NCI-H524 treated with DMSO at 0.1 percent for 48 hours (cell line): ENCODE measurements at regions not wholly inside any gene's neighbourhood (a gene's known extent, or its start where the extent isn't known, plus 50 kb on each side); places are given as distances from the start of the nearest gene placed in this dataset.
"Not testable (repeated sequence)": the region's sequence is repeated elsewhere in the genome, so short reads cannot be mapped to it uniquely, and the experiment has no call there.

Source experiments
- DNase-seq: peaks from one replicate; lab custom pipeline; 2025; lab: John Stamatoyannopoulos, UW

DNA sequence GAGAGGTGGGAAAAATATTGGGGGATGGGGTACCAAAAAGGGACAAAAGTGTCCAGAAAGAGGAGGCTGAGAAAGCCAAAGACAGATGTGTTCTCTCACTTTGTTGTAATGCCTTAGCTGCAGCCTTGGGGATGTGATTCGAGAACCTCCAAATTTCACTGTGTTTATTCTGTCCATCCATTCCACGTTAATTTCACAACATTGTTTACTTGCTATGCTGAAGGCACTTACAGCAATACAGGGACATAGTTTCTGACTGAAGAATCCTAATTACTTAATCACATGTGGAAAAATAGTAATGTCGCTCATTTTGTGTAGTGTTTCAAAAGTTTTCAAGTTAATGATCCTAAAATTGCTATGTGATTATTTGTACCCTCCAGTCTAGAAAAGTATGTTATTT, 146.2 kb upstream of the SLC38A2 start:
- no peak for DNase-seq

DNA sequence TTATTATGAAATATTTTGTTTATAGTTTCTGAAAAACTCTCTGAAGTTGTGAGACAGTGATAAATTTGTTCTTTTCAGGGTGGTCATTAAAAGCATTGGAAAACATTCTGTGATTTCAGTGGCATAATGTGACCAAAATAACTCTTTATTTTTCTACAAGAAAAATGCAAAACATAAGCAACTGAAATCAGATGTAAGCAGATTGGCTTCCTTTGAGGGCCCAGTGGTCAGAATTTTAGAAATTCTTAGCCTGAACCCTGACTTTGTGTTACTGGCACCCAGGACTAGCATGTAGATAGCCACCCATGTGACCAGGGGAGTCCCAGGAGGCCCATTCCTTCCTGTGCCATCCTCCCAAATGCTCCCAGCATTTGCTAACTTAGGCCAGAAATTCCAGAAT, 145.6 kb upstream of the SLC38A2 start:
- DNase-seq, result no peak

DNA sequence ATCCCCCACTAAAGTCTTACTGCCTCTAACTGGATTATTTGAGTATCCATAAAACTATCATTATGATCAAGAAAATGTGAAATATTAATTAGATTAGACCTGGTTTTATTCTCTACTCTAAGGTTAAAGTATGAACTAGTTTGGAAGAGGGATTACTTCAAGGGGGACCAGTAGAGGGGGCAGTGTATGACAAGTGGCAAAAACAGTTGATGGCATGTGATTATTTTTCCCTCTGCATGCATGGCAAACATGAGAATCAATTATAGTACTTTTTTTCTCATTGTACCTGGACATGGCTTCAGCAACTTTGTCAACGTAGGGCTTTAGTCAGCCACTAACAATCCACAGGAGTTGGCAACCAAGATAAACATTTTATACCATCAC, 145.0 kb upstream of the SLC38A2 start:
- no peak for DNase-seq

DNA sequence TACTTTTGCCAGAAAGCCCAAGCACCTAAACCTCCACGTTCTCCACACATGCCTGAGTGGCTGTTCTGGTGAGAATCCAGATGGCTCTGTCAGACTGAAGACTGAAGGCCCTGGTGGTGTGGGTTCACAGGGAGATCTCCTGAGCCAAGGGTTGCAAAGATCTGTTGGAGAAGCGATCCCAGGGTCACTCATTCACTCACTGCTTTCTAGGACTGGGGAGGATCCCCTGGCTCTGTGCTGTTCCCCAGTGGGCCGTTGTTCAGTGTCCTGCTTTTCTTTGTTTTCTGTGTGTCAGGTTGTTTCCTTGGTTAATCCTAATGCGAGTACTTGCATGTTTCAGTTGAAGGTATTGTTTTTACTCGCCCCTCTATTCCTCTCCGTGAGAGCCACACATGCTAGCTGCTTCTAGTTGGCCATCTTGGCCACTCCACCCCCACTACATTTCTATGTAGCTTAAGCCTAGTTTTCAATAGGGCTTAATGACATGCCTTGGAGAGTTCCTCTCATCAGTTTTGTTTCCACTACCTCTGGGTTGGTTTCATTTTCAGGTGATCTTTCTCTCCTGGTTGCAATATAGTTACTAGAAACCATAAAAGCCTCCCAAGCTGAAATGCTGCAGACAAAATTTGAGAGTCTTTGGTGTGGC, 144.5 kb upstream of the SLC38A2 start:
- DNase-seq, result no peak

DNA sequence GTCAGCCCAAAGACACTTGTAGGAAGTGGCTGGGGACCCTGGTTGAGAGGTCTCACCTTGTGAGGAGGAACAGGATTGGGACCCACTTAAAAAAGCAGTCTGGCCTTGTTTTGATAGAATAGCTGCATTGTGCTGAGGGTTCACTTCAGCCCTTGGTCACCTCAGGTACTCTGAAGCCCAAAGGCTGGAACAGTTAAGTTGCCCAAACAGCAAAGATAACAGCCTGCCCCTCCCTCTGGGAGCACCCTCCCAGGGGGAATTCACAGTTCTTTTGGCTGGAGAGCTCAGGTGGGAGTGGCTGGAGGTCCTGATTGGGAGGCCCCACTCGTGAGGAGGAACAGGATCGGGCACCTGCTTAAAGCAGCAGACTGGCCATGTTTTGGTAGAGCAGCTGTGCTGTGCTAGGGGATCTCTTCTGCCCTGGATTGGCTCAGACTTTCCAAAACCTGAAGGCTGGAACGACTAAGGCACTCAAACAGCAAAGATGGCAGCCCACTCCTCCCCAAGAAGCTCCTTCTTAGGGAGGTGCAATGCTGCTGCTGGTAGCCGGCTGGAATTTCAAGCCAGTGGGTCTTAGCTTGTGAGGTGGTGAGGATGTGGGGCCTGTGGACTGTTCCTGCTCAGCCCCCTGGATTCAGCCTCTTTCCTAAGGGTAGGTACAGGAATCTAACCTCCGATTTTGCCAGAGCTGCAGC, 143.8 kb upstream of the SLC38A2 start:
- no peak for DNase-seq

DNA sequence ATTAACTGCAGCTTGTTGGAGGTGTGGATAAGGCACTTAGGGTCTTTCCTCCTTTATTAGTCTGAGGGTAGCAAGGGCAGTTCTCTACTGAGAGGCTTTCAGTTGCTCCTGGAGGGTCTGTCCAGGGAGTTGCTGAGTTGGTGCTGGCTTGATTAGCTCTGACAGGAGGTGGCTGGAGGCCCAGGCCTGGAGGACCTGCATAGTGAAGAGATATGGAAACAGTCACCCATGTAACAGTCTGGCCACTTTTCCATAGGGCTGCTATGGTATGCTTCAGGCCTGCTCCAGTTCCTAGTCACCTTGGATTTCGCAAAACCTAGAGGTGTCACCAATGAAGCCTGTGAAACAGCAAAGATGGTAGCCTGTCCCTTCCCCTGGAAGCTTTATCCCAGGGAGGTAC, 143.3 kb upstream of the SLC38A2 start:
- DNase-seq, result no peak

DNA sequence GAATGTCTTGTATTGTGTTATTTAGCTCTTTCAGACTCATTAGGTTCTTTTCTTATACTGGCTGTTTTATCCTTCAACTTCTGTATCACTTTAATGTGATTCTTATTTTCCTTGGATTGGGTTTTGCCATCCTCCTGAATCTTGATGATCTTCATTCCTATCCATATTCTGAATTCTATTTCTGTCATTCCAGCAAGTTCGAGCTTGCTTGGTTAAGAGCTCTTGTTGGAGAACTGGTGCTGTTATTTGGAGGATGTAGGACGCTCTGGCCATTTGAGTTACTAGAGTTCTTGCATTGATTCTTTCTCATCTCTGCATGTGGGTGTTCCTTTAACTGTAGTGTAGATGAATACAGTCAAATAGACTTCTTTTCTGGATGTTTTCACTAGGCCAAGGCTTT, 142.3 kb upstream of the SLC38A2 start:
- no peak for DNase-seq

DNA sequence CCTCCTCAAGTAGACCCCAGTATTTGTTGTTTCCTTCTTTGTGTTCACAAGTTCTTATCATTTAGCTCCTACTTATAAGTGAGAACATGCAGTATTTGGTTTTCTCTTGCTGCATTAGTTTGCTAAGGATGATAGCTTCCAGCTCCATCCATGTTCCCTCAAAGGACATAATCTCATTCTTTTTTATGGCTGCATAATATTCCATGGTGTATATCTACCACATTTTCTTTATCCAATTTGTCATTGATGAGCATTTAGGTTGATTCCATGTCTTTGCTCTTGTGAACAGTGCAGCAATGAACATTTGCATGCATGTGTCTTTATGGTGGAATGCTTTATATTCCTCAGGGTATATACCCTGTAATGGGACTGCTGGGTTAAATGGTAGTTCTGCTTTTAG, 137.7 kb upstream of the SLC38A2 start:
- DNase-seq, result not testable (repeated sequence)

DNA sequence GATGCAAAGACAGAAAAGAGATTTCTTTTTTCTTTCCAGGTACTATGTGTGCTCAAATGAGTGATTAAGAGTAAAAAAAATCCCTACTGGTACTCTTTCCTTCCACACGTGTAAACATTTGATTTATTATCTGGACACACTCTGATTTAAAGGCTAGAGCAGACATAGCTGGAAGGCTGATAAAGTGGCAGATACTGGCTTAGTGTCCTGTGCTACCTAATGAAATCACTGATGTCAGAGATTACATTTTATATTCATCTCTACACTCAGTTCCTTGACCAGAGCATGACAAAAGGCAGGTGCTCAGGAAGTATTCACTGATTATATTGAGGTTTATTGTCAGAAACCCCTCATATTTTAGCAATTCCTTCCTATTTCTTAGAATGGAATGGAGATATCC, 136.6 kb upstream of the SLC38A2 start:
- DNase-seq, result no peak

DNA sequence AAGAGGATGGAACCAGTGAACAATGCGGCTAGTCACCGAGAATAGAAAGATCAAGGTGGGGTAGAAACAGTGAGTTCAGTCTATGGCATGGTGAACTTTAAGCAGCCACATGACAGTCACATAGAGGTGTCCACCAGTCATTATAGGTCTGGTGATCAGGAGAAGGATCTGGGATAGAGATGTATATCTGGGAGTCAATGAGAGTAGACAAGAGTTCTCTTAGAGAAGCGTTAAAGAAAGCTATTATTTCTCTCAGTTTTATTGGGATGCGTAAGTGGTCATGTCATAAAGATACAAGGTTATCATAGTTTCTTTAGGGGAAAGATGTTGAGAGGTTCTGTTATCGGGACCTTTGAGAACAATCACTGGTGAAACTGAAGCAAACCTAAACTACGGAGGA, 136.1 kb upstream of the SLC38A2 start:
- no peak for DNase-seq

DNA sequence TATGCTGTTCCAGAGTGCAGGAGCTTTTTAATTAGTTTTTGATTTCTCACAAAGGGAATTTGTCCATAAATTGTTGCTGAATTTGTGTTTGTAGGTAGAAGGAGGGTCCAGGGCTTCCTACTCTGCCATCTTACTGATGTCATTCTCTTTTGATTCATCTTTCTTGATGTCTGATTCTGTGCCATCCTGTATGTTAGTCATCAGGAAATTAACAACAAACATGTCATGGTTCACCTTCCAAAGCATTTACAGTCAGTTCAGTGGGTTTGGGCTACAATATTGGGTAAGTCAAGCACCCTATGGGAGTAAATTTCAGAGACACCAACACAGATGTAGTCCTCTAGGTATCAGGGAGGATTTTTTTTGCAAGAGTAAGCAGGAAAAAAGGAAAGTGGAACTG, 135.2 kb upstream of the SLC38A2 start:
- DNase-seq, result no peak

DNA sequence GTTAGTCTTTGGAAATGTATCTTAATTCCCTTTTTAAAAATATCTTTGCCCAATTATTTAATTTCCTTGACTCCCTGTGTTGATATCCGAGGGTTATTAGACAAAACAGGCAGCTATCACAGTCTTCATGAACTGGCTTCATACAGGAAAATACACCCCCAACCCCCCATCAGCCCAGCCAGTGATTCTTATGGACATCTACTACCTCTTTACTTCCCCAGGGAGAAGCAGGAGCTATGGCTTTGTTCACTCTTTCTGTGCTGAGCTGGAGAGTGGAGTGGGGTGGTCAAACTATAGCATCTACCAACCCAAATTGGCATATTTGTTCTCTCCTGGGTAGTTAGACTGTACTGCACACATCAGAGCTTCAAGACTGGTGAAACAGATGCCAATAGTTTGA, 134.4 kb upstream of the SLC38A2 start:
- no peak for DNase-seq

DNA sequence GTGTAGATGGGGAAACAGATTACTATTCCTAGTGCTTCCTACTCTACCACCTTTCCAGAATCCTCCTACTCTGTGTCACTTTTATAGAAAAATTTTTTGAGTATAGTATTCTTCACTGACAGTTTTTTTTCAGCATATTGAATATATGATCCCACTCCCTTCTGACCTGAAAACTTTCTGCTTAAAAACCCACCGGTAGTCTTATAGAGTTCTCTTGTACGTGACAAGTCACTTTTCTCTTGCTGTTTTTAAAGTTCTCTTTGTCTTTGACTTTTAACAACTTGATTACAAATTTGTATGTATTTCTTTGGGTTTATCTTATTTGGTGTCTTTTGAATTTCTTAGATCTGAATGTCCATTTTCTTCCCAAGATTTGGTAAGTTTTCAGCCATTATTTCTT, 133.6 kb upstream of the SLC38A2 start:
- DNase-seq, result no peak

DNA sequence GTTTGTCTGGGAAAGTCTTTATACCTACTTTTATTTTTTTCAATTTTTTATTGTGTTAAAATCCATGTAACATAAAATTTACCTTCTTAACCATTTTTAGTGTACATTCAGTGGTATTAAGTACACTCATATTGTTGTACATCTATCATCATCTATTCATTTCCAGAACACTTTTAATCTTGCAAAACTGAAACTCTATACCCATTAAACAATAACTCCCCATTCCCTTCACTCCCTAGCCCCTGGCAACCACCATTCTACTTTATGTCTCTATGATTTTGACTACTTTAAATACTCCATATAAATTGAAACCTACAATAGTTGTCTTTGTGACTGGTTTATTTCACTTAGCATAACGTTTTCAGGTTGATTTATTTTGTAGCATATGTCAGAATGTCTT, 131.9 kb upstream of the SLC38A2 start:
- no peak for DNase-seq

DNA sequence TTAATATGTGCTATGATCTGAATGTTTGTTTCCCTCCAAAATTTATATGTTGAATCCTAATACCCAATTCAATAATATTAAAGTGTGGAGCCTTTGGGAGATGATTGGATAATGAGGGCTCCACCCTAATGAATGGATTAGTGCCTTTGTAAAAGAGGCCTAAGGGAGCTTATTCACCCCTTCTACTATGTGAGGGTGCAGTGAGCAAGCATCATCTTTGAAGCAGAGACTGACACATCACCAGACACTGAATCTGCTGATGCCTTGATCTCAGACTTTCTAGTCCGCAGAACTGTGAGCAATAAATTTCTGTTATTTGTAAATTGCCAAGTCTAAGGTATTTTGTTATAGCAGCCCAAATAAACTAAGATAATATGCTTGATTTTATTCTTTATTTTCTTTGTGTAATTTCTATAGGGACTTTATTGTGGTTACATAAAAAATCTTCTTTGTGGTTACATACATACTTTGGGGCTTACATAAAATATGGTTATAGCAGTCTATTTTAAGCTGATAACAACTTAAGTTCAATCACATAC, 131.1 kb upstream of the SLC38A2 start:
- no peak for DNase-seq

DNA sequence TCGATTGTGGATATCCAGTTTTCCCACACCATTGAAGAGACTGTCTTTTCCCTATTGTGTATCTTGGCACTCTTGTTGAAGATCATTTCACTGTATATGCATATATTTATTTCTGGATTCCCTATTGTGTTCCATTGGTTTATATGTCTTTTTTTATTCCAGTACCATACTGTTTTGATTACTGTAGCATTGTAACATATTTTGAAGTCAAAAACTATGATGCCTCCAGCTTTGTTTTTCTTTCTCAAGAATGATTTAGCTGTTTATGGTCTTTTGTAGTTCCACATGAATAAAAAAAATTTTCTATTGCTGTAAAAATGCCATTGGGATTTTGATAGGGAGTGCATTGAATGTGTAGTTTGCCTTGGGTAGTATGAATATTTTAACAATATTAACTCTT, 128.1 kb upstream of the SLC38A2 start:
- no peak for DNase-seq

DNA sequence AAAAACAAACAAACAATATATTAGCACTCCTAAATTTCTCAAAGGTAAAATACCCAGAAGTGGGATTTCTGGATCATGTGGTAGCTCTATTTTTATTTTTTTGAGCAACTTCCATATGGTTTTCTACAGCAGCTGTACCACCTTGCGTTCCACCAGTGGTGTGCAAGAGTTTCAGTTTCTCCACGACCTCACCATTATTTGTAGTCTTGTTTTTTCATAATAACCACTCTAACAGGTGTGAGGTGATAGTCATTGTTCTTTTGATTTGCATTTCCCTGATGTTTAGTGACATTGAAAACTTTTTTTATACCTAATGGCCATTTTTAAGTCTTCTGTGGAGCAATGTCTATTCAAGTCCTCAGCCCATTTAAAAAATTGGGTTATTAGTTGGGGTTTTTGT, 127.3 kb upstream of the SLC38A2 start:
- no peak for DNase-seq

DNA sequence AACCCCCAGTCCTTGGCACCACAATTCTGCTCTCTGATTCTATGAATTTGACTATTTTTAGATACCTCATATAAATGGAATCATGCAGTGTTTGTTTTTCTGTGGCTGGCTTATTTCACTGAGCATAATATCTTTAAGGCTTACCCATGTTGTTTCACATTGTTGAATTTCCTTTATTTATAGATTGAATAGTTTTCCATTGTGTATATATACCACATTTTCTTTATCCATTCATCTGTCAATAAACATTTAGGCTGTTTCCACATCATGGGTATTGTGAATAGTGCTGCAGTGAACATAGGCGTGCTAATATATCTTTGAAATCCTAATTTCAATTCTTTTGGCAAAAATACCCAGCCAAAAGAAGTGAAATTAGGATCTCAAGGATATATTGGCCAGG, 126.7 kb upstream of the SLC38A2 start:
- no peak for DNase-seq

DNA sequence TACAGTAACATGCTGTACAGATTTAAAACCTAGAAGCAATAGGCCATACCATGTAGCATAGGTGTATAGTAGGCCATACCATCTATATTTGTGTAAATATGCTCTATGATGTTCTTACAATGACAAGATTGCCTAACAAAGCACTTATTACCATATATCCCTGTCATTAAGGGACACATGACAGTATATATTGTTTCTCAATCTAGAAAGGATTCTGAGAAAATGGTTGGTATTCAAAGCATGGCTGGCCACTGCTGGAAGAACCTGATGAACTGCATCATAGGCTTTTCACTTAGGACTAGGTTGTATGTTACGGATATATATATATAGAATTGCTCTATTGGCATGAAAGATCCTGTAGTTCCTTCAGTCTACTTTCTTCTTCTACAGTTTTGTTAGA, 125.2 kb upstream of the SLC38A2 start:
- no peak for DNase-seq

DNA sequence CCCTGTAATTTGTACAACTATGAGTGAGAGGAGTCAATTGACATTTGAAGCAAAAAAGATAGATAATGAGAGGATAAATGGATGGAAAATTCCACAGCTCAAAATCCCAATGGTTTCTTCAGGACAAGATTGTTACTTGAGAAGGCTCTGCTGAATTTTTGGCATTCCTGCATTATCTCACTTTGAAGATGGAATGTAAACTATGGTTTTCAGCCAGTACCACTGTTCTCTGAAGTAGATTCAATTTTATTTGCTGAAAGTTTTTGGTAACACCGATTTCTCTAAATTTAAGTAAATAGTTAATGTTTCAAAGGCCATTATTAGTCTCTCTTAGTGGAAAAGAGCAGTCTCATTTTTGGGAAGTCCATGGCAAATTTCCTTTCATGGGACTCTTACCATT, 121.9 kb upstream of the SLC38A2 start:
- no peak for DNase-seq

DNA sequence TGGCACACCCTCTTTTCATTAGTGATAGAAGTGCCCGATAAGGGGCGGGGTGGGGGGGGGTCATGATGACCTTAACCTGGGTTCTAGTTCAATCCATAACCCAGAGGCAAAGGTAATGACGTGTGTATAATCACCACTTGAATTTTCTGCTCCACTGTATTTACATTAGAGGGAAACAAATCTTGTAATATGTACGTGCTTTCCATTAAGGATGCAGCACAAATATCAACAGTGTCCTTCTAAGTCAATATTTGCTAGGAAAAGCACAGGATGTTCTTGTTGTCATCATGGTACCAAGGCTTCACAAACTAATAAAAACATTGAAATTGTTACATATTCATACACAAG, 121.2 kb upstream of the SLC38A2 start:
- DNase-seq, result no peak

DNA sequence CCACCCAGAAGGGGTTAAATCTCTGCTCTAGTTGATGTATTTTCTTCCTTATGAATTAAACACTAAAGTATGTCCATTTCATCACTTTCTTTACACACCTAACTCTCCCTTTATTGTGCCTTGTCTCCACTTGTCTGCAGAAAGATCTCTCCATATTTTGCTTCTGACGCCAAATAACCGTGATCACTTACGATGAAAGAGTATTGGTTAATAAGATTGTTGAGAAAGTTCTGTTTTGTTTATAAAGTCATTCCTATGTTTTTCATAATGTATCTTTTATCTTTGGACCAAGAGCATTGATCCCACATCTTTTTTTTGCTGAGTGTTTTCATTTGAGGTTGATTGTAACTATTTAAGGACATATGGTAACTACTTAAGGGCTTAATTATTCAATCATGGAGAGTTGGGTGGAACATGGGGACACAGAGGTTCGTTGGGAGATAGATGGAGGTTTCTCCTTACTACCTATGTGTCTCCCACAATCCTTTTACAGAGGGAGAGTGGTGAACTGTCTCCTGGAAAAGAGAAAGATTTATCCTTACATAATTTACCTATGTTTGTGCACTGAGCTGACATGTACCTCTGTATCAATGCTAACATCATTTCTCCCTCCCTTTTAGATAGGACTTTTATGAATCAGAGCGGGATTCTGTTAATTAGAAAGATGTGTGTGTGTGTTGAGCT, 120.7 kb upstream of the SLC38A2 start:
- DNase-seq, result no peak

DNA sequence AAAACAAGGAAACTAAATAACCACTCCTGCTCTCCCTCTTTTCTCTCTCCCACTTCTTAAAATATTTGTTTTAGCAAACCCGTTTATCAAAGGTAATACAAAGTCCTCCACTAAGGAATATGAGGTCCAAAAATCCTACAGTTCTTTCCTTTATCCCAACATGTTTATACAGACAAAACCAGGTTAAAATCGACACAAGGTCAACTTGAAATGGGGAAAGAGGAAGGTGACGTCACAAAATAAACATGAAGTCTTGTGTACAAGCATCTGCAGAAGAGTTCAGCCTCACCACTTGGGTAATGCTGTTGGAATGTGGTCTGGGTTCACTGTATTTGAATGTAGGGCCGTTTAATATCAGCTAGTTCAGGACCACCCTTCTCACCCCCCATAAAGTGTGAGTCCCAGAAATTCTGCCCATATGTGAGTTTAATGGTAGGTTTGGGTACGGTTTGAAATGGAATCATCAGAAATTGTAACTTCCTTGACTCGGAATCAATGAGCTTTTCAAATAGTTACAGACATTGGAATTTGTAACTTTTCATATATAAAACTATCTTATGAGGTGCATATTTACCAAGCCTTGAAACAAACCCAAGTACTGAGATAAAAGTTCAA, 120.0 kb upstream of the SLC38A2 start:
- no peak for DNase-seq
